ENCODE measurements at regions not wholly inside any gene's neighbourhood (a gene's known extent, or its start where the extent isn't known, plus 50 kb on each side); places are given as distances from the start of the nearest gene placed in this dataset.

DNA sequence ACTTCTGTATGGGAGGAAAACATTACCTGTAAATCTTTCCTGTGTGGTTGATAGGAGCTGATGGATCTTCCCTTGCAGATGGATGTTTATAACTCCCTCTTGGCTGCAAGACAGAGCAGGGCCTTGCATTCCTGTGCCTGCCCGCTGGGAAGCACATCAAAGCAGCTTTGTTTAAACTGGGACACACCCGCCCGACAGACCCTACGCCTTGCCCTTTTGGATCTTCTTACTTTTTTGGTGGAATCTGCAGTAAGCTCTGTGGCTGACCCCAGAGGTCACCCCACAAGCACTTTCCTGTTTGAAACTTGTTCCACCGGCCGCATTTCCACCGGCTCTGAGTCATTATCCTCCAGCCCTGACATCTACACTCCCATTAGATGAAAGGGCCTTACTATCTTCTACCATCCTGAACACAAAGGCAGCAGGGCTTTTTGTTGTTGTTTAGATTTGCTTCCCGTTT is 244.1 kb upstream of the STT3B start:
- no peaks in the 10 kb centered on the region for H3K27me3 ChIP-seq
- DNase-seq, result peak; percentile 37 to 60
- TF ChIP-seq, protein P1, sequence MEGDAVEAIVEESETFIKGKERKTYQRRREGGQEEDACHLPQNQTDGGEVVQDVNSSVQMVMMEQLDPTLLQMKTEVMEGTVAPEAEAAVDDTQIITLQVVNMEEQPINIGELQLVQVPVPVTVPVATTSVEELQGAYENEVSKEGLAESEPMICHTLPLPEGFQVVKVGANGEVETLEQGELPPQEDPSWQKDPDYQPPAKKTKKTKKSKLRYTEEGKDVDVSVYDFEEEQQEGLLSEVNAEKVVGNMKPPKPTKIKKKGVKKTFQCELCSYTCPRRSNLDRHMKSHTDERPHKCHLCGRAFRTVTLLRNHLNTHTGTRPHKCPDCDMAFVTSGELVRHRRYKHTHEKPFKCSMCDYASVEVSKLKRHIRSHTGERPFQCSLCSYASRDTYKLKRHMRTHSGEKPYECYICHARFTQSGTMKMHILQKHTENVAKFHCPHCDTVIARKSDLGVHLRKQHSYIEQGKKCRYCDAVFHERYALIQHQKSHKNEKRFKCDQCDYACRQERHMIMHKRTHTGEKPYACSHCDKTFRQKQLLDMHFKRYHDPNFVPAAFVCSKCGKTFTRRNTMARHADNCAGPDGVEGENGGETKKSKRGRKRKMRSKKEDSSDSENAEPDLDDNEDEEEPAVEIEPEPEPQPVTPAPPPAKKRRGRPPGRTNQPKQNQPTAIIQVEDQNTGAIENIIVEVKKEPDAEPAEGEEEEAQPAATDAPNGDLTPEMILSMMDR (IDR thresholded peaks at IDR 0.05), result no peak
- no peak for TF ChIP-seq POLR2AphosphoS5 (IDR thresholded peaks at IDR 0.05)
- no peak for TF ChIP-seq POLR2A (IDR thresholded peaks at IDR 0.05)
- no peak for TF ChIP-seq EP300 (IDR thresholded peaks at IDR 0.05)
- no peak overlapping the region for H3K27ac ChIP-seq
- H3K4me1 ChIP-seq, result peaks cover 0 to 16% (median 10%) of the 10 kb centered on the region in 4 donors
- H3K4me3 ChIP-seq, result no peak overlapping the region
- WGBS, 5 donors, result 14 to 37% (median 22%) methylated on average over 8 of the region's 8 CpGs
- H3K36me3 ChIP-seq, result no peaks in the 10 kb centered on the region
- H3K9me3 ChIP-seq, result no peaks in the 10 kb centered on the region
- intact Hi-C loops (cut with DNase I; ENCODE audit: low total_unique reads), result no loop called here

- H3K27me3 ChIP-seq, result no peaks in the 10 kb centered on the region
These were observed 243.1 kb upstream of the STT3B start for GRCh38 chr3:31289584-31289983.

GRCh38 chr3:31290046-31290445 is 242.7 kb upstream of the STT3B start:
- peaks cover 0 to 16% (median 10%) of the 10 kb centered on the region in 4 donors for H3K4me1 ChIP-seq
- intact Hi-C loops (cut with DNase I; ENCODE audit: low total_unique reads), result no loop called here
- TF ChIP-seq POLR2A (IDR thresholded peaks at IDR 0.05) (no peak), EP300 (IDR thresholded peaks at IDR 0.05) (no peak), POLR2AphosphoS5 (IDR thresholded peaks at IDR 0.05) (no peak)
- TF ChIP-seq, protein P1 (IDR thresholded peaks at IDR 0.05), result no peak
- H3K27ac ChIP-seq, result no peak overlapping the region
- no peak overlapping the region for H3K4me3 ChIP-seq
- WGBS, 5 donors, result 90 to 98% (median 93%) methylated on average over 5 of the region's 5 CpGs
- no peaks in the 10 kb centered on the region for H3K9me3 ChIP-seq
- no peak for DNase-seq
- H3K36me3 ChIP-seq, result no peaks in the 10 kb centered on the region
- no peaks in the 10 kb centered on the region for H3K27me3 ChIP-seq

More at GRCh38 chr3:31289584-31289983, 243.1 kb upstream of the STT3B start:
- Histone ChIP-seq H3K27ac (no peak overlapping the region), H3K4me1 (peaks cover 0 to 16% (median 10%) of the 10 kb centered on the region in 4 donors), H3K9me3 (no peaks in the 10 kb centered on the region), H3K4me3 (no peak overlapping the region), H3K36me3 (no peaks in the 10 kb centered on the region)
- no peak for TF ChIP-seq EP300 (IDR thresholded peaks at IDR 0.05)
- TF ChIP-seq POLR2A (IDR thresholded peaks at IDR 0.05), result no peak
- TF ChIP-seq POLR2AphosphoS5 (IDR thresholded peaks at IDR 0.05), result no peak
- TF ChIP-seq, protein P1 (IDR thresholded peaks at IDR 0.05), result no peak
- intact Hi-C loops (cut with DNase I; ENCODE audit: low total_unique reads), result no loop called here
- DNase-seq, result no peak
- 63 to 93% (median 81%) methylated on average over 4 of the region's 4 CpGs for WGBS, 5 donors

GRCh38 chr3:31291818-31292217 is 240.9 kb upstream of the STT3B start:
- intact Hi-C loops (cut with DNase I; ENCODE audit: low total_unique reads), result no loop called here
- no peak overlapping the region for H3K4me3 ChIP-seq
- H3K9me3 ChIP-seq, result no peaks in the 10 kb centered on the region
- peaks cover 0 to 10% (median 8%) of the 10 kb centered on the region in 4 donors for H3K4me1 ChIP-seq
- TF ChIP-seq, protein P1 (IDR thresholded peaks at IDR 0.05), result no peak
- TF ChIP-seq POLR2AphosphoS5 (IDR thresholded peaks at IDR 0.05) (no peak), EP300 (IDR thresholded peaks at IDR 0.05) (no peak), POLR2A (IDR thresholded peaks at IDR 0.05) (no peak)
- H3K36me3 ChIP-seq, result no peaks in the 10 kb centered on the region
- WGBS, 5 donors, result 57 to 77% (median 66%) methylated on average over 3 of the region's 3 CpGs
- H3K27ac ChIP-seq, result no peak overlapping the region
- DNase-seq, result no peak
- no peaks in the 10 kb centered on the region for H3K27me3 ChIP-seq

Measured in stomach (tissue), 8 donors.